ENCODE measurements at regions not wholly inside any gene's neighbourhood (a gene's known extent, or its start where the extent isn't known, plus 50 kb on each side); places are given as distances from the start of the nearest gene placed in this dataset.

DNA sequence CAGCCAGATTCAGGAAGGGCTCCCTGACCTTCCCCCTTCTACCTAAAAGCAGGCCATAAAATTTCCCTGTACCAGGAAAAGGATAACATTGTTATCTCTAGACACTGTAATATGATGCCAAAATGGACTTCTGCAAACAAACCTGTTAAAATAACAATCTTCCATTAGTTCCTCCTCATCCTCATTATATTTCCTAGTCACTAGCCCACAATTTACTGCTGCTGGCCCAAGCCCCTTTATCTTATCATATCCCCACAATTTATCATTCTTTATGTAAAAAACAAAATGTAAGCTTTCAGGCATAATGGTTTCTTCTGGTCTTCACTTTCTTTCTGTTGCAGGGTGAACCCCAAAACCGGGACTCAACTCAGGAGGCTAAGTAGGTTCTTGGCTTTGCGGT, 1132.1 kb upstream of the CNTN5 start:
- TF ChIP-seq, protein P1, sequence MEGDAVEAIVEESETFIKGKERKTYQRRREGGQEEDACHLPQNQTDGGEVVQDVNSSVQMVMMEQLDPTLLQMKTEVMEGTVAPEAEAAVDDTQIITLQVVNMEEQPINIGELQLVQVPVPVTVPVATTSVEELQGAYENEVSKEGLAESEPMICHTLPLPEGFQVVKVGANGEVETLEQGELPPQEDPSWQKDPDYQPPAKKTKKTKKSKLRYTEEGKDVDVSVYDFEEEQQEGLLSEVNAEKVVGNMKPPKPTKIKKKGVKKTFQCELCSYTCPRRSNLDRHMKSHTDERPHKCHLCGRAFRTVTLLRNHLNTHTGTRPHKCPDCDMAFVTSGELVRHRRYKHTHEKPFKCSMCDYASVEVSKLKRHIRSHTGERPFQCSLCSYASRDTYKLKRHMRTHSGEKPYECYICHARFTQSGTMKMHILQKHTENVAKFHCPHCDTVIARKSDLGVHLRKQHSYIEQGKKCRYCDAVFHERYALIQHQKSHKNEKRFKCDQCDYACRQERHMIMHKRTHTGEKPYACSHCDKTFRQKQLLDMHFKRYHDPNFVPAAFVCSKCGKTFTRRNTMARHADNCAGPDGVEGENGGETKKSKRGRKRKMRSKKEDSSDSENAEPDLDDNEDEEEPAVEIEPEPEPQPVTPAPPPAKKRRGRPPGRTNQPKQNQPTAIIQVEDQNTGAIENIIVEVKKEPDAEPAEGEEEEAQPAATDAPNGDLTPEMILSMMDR (conservative IDR thresholded peaks at IDR 0.05; ENCODE audit: low read depth in 2 of 2), result no peak
- TF ChIP-seq POLR2AphosphoS5 (IDR thresholded peaks at IDR 0.05; ENCODE audit: low read depth) (no peak), EZH2 (IDR thresholded peaks at IDR 0.05; ENCODE audit: low read depth, unreplicated experiment) (no peak), REST (IDR thresholded peaks at IDR 0.05; ENCODE audit: unreplicated experiment) (no peak), CREB1 (CRISPR knock-in tag; IDR thresholded peaks at IDR 0.05; ENCODE audit: low read depth) (no peak), JUNB (IDR thresholded peaks at IDR 0.05; ENCODE audit: unreplicated experiment) (no peak), EZH2phosphoT487 (IDR thresholded peaks at IDR 0.05; ENCODE audit: unreplicated experiment) (no peak)

All from GM23338 (cell line).